ENCODE measurements at regions not wholly inside any gene's neighbourhood (a gene's known extent, or its start where the extent isn't known, plus 50 kb on each side); places are given as distances from the start of the nearest gene placed in this dataset.

DNA sequence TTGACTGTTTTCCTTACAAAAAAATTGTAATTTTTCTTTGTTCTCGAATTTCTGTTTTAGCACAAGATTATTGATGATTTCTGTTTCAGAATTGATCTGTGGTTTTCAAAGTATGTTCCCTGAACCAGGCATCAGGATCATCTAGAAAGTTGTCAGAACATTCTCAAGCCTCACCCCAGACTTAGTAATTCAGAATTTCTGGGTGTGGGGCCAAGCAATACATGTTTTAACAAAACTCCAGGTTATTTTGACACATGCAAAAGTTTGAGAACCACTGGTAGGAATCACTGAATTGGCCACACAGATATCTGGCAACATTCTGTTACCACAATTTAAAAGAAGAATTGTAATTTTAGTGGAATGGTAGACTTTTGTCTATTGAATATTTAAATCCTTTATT, 1173.9 kb upstream of the LRRTM3 start:
- TF ChIP-seq, protein P1, sequence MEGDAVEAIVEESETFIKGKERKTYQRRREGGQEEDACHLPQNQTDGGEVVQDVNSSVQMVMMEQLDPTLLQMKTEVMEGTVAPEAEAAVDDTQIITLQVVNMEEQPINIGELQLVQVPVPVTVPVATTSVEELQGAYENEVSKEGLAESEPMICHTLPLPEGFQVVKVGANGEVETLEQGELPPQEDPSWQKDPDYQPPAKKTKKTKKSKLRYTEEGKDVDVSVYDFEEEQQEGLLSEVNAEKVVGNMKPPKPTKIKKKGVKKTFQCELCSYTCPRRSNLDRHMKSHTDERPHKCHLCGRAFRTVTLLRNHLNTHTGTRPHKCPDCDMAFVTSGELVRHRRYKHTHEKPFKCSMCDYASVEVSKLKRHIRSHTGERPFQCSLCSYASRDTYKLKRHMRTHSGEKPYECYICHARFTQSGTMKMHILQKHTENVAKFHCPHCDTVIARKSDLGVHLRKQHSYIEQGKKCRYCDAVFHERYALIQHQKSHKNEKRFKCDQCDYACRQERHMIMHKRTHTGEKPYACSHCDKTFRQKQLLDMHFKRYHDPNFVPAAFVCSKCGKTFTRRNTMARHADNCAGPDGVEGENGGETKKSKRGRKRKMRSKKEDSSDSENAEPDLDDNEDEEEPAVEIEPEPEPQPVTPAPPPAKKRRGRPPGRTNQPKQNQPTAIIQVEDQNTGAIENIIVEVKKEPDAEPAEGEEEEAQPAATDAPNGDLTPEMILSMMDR (IDR thresholded peaks at IDR 0.05; ENCODE audit: poor library complexity), result no peak
- no peak for TF ChIP-seq EZH2phosphoT487 (IDR thresholded peaks at IDR 0.05; ENCODE audit: low read depth, severe bottlenecking, unreplicated experiment)
- 83% methylated on average over 1 of the region's 1 CpG for WGBS (ENCODE audit: low lambda C conversion rate, missing lambda C conversion rate)
- no peaks in the 10 kb centered on the region for H3K9me3 ChIP-seq (ENCODE audit: low read depth)
- H4K20me1 ChIP-seq (ENCODE audit: insufficient read depth, poor library complexity, severe bottlenecking), result no peaks in the 10 kb centered on the region
- no peak for DNase-seq (ENCODE audit: low spot score)
- H2AFZ ChIP-seq, result no peak overlapping the region
- no peak overlapping the region for H3K27ac ChIP-seq
- no peaks in the 10 kb centered on the region for H3K27me3 ChIP-seq
- no peaks in the 10 kb centered on the region for H3K36me3 ChIP-seq (replicated peaks; ENCODE audit: insufficient read depth, low read depth)
- H3K79me2 ChIP-seq, result no peaks in the 10 kb centered on the region
- no peak overlapping the region for H3K4me2 ChIP-seq
- H3K4me1 ChIP-seq (ENCODE audit: insufficient read depth), result no peaks in the 10 kb centered on the region
- H3K4me3 ChIP-seq, result no peak overlapping the region
- no peaks in the 10 kb centered on the region for H3K9me2 ChIP-seq (replicated peaks; ENCODE audit: insufficient read depth)

DNA sequence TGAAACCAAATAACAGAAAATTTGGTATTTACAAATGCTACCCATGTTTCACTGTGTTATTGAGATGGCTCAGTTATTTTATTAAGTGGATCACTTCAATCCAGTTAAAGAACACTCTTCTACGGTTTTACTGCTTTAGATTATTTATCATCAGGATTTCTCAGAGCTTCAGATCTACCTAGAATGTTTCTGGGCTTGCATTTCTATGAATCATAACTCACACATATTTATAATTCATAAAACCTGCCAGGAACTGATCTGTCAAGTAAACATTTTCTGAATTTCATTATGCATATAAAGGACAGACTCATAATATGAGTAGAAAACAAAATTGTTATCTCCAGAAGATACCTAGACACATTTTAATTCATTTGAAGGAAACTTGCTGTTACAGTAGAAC, 1172.3 kb upstream of the LRRTM3 start:
- WGBS (ENCODE audit: low lambda C conversion rate, missing lambda C conversion rate), result 42% methylated on average over 1 of the region's 1 CpG
- no peak for DNase-seq (ENCODE audit: low spot score)

GRCh38 chr10:65754112-65754511, 1171.7 kb upstream of the LRRTM3 start:
- Histone ChIP-seq H3K9me2 (replicated peaks; ENCODE audit: insufficient read depth) (no peaks in the 10 kb centered on the region), H3K79me2 (no peaks in the 10 kb centered on the region), H3K36me3 (replicated peaks; ENCODE audit: insufficient read depth, low read depth) (no peaks in the 10 kb centered on the region), H3K27me3 (no peaks in the 10 kb centered on the region), H3K4me3 (no peak overlapping the region), H3K4me2 (no peak overlapping the region), H3K4me1 (ENCODE audit: insufficient read depth) (no peaks in the 10 kb centered on the region), H3K27ac (no peak overlapping the region), H3K9me3 (ENCODE audit: low read depth) (no peaks in the 10 kb centered on the region), H2AFZ (no peak overlapping the region), H4K20me1 (ENCODE audit: insufficient read depth, poor library complexity, severe bottlenecking) (no peaks in the 10 kb centered on the region)
- no peak for DNase-seq (ENCODE audit: low spot score)
- 65% methylated on average over 2 of the region's 2 CpGs for WGBS (ENCODE audit: low lambda C conversion rate, missing lambda C conversion rate)
- TF ChIP-seq EZH2phosphoT487 (IDR thresholded peaks at IDR 0.05; ENCODE audit: low read depth, severe bottlenecking, unreplicated experiment) (no peak), EZH2 (IDR thresholded peaks at IDR 0.05; ENCODE audit: borderline replicate concordance) (no peak)
- TF ChIP-seq, protein P1 (IDR thresholded peaks at IDR 0.05; ENCODE audit: poor library complexity), result no peak

More for the DNA sequence above, 1172.3 kb upstream of the LRRTM3 start:
- Histone ChIP-seq H3K79me2 (no peaks in the 10 kb centered on the region), H3K4me2 (peak overlapping the region; percentile 33), H3K9me2 (replicated peaks; ENCODE audit: insufficient read depth) (no peaks in the 10 kb centered on the region), H3K4me1 (ENCODE audit: insufficient read depth) (no peaks in the 10 kb centered on the region), H3K9me3 (ENCODE audit: low read depth) (no peaks in the 10 kb centered on the region), H2AFZ (no peak overlapping the region), H3K4me3 (no peak overlapping the region), H3K27ac (peak overlapping the region; percentile 5), H3K27me3 (no peaks in the 10 kb centered on the region), H4K20me1 (ENCODE audit: insufficient read depth, poor library complexity, severe bottlenecking) (no peaks in the 10 kb centered on the region), H3K36me3 (replicated peaks; ENCODE audit: insufficient read depth, low read depth) (no peaks in the 10 kb centered on the region)
- TF ChIP-seq EZH2phosphoT487 (IDR thresholded peaks at IDR 0.05; ENCODE audit: low read depth, severe bottlenecking, unreplicated experiment), result no peak
- no peak for TF ChIP-seq EZH2 (IDR thresholded peaks at IDR 0.05; ENCODE audit: borderline replicate concordance)
- TF ChIP-seq, protein P1 (IDR thresholded peaks at IDR 0.05; ENCODE audit: poor library complexity), result no peak

- over 99% methylated on average over 3 of the region's 3 CpGs for WGBS (ENCODE audit: low lambda C conversion rate, missing lambda C conversion rate)
- H3K9me3 ChIP-seq (ENCODE audit: low read depth), result no peaks in the 10 kb centered on the region
- TF ChIP-seq EZH2phosphoT487 (IDR thresholded peaks at IDR 0.05; ENCODE audit: low read depth, severe bottlenecking, unreplicated experiment), result no peak
- TF ChIP-seq, protein P1 (IDR thresholded peaks at IDR 0.05; ENCODE audit: poor library complexity), result no peak
- no peak for TF ChIP-seq EZH2 (IDR thresholded peaks at IDR 0.05; ENCODE audit: borderline replicate concordance)
- no peak overlapping the region for H2AFZ ChIP-seq
- H3K4me1 ChIP-seq (ENCODE audit: insufficient read depth), result no peaks in the 10 kb centered on the region
- no peaks in the 10 kb centered on the region for H3K36me3 ChIP-seq (replicated peaks; ENCODE audit: insufficient read depth, low read depth)
- DNase-seq (ENCODE audit: low spot score), result no peak
- no peaks in the 10 kb centered on the region for H3K9me2 ChIP-seq (replicated peaks; ENCODE audit: insufficient read depth)
- no peak overlapping the region for H3K27ac ChIP-seq
- no peaks in the 10 kb centered on the region for H4K20me1 ChIP-seq (ENCODE audit: insufficient read depth, poor library complexity, severe bottlenecking)
- no peaks in the 10 kb centered on the region for H3K79me2 ChIP-seq
- H3K4me2 ChIP-seq, result no peak overlapping the region
- no peaks in the 10 kb centered on the region for H3K27me3 ChIP-seq
- no peak overlapping the region for H3K4me3 ChIP-seq
These were observed 1163.5 kb upstream of the LRRTM3 start for GRCh38 chr10:65762311-65762710.

All from hepatocyte (in vitro differentiated cells).